GM12864 (cell line): ENCODE measurements at regions not wholly inside any gene's neighbourhood (a gene's known extent, or its start where the extent isn't known, plus 50 kb on each side); places are given as distances from the start of the nearest gene placed in this dataset.

ENCODE experiments used
- DNase-seq: peaks from one replicate; pipeline ENCODE4 v3.0.0-alpha.2; 2011; ENCODE audit warnings: low read depth
- H3K4me3 ChIP-seq: 2 replicates; pipeline ENCODE4 v1.5.1; 2011; ENCODE audit warnings: mild to moderate bottlenecking, low read depth, low read length, control low read depth
- TF ChIP-seq, protein P1 (sequence below): IDR thresholded peaks from 2 replicates; pipeline ENCODE4 v1.5.1; 2011; ENCODE audit warnings: low read depth, mild to moderate bottlenecking, moderate library complexity, low read length, control low read depth, inconsistent platforms; ENCODE audit errors: missing control alignments

DNA sequence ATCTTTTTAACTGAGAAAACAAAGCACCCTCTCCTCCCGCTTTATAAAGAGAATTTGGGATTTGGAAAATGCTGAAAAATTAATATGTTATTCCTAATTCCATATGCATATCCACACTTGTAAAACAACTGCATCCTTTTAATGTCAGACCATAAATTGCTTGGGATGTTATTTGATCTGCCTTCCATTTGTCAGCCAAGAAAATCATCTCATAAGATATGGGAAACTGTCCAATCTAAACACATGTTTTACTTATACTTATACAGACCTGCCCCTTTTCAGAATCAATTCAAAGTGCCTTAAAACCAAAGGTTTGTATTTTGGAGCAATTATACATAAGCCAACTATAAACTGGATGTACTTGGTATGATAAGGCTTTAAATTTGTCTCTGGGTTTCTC is 595.5 kb upstream of the PFKP start:
- TF ChIP-seq, protein P1, sequence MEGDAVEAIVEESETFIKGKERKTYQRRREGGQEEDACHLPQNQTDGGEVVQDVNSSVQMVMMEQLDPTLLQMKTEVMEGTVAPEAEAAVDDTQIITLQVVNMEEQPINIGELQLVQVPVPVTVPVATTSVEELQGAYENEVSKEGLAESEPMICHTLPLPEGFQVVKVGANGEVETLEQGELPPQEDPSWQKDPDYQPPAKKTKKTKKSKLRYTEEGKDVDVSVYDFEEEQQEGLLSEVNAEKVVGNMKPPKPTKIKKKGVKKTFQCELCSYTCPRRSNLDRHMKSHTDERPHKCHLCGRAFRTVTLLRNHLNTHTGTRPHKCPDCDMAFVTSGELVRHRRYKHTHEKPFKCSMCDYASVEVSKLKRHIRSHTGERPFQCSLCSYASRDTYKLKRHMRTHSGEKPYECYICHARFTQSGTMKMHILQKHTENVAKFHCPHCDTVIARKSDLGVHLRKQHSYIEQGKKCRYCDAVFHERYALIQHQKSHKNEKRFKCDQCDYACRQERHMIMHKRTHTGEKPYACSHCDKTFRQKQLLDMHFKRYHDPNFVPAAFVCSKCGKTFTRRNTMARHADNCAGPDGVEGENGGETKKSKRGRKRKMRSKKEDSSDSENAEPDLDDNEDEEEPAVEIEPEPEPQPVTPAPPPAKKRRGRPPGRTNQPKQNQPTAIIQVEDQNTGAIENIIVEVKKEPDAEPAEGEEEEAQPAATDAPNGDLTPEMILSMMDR = no peak
- no peak for DNase-seq
- H3K4me3 ChIP-seq = no peak overlapping the region

DNA sequence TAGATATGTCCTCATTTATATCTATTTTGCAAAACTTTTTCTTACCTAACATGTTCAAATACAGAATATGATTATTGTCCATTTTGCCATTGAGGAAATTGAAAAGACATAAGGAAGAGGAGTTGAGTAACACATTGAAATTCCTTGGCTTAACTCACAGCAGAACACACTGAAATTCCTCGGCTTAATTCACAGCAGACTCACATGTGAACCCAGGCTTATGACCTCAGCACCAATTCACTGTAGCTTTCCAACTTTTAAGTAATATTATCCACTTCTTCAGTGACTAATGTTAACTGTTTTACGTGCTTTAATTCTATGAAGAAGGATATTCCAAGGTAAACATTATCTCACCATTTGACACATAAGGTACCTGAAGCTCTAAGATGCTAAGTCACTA is 597.5 kb upstream of the PFKP start:
- TF ChIP-seq, protein P1 = no peak
- DNase-seq = no peak
- H3K4me3 ChIP-seq = no peak overlapping the region

DNA sequence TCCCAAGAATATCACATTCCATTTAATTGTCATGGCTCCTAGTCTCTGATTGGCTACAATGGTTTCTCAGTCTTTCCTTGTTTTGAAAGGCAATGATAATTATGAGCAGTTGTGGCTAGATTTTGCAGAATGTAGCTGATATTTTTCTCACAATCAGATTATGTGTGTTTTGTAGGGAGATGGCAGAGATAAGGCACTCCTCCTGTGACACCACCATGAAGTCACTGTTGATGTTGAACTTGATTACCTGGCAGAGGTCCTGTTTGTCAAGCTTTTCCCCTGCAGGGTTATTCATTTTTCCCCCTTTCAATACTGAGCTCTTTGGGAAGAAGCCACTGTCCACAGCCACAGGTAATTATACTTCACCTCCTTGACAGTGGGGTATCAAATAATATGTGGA is 602.9 kb upstream of the PFKP start:
- TF ChIP-seq, protein P1 = no peak
- no peak for DNase-seq

DNA sequence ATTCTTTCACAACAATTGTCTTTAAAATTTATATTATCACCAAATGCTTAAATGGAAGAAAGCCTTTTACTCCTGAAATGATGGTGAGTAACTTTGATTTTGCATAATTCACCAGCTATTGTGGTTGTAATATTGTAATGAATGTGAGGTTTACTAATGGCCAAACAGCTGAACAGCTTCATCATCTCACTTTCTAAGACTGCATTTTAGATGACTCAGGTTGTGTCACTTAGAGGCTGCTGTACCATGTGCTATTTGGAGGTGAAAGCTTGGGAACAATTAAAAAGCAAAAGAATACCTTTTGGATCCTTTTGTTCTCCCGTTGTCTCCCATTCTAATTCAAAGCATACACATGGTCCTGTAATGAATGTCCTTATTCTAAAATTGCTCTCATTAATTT is 604.0 kb upstream of the PFKP start:
- TF ChIP-seq, protein P1 = no peak
- no peak overlapping the region for H3K4me3 ChIP-seq
- no peak for DNase-seq

More for the DNA sequence above, 602.9 kb upstream of the PFKP start:
- H3K4me3 ChIP-seq = no peak overlapping the region

DNA sequence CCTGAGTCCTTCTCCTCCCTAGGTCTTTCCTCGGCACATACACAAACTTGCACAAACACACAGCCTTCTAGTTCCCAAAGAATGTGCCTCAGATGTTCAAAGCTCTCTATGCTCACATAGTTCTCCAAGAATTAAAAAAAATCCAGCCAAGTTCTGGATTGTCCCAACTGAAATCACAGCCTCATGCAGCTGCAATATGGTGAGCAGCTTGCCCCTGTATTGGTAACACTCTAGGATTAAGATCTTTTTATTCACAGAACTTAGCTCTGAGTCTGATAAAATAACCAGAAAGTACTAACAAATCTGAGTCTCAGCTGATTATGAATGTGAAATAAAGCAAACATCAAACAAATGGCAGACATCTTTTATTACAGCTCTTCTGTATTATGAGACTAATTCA is 604.8 kb upstream of the PFKP start:
- TF ChIP-seq, protein P1 = no peak
- H3K4me3 ChIP-seq = no peak overlapping the region
- DNase-seq = no peak

DNA sequence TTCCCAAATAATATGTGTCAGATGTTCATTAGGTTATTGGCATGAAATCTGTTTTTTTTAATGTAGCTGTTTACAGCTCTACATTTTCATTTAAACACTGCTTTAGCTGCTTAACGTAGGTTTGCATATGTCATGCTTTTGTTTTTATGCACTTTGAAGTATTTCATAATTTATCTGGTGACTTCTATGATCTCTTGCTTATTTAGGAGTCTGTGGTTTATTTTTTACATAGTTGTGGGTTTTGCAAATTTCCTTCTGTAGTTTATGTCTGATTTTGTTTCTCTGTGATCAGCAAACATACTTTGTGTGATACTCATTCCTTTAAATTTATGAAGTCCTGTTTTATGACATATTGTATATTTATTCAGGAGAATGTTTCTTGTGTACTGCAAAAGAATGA is 606.5 kb upstream of the PFKP start:
- no peak for DNase-seq
- TF ChIP-seq, protein P1 = no peak
- H3K4me3 ChIP-seq = no peak overlapping the region

DNA sequence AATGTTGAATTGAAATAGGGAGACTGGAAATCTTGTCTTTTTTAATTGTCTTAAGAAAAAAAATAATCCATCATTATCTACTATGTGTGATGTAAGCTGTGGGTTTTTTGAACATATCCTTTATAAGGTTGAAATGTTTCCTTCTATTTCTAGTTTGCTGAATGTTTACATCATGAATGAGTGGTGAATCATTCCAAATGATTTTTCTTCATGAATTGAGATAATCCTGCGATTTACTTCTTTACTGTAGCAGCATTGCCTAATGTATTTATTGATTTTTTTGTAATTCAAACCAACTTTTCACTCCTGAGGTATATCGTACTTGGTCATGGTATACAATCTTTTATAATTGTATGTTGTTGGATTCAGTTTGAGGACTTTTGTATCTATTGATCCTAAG is 607.6 kb upstream of the PFKP start:
- no peak for DNase-seq
- H3K4me3 ChIP-seq = no peak overlapping the region
- TF ChIP-seq, protein P1 = no peak
